ENCODE measurements at regions not wholly inside any gene's neighbourhood (a gene's known extent, or its start where the extent isn't known, plus 50 kb on each side); places are given as distances from the start of the nearest gene placed in this dataset.

GRCh38 chr10:128217136-128217535 lies 90.9 kb upstream of the MKI67 start:
- Histone ChIP-seq H3K9me3 (ENCODE audit: control insufficient read depth in 1 of 2, insufficient read depth in 1 of 2, low read depth in 1 of 2, low read length in 2 of 2) (no peaks in the 10 kb centered on the region), H3K4me2 (ENCODE audit: low read length) (no peak overlapping the region), H3K4me1 (ENCODE audit: control insufficient read depth in 1 of 2, insufficient read depth in 2 of 2, low read length in 2 of 2) (peaks cover 1 to 4% of the 10 kb centered on the region in 2 experiments; a peak in 2 of 4 replicates), H3K36me3 (ENCODE audit: control insufficient read depth in 1 of 2, insufficient read depth in 2 of 2, low read length in 2 of 2) (no peaks in the 10 kb centered on the region), H4K20me1 (ENCODE audit: insufficient read depth) (no peaks in the 10 kb centered on the region), H3K9me2 (ENCODE audit: insufficient read depth) (no peaks in the 10 kb centered on the region), H3K9ac (ENCODE audit: low read length) (no peak overlapping the region), H3K27me3 (ENCODE audit: insufficient read depth, low read length) (0 out of 2 replicates have a peak, but pooled peaks cover 10% of the 10 kb centered on the region), H3K4me3 (replicated peaks in 1 of 2; ENCODE audit: low read depth in 1 of 2, low read length in 2 of 2) (no peak overlapping the region), H3K27ac (ENCODE audit: low read depth, low read length) (no peak overlapping the region), H3K79me2 (ENCODE audit: insufficient read depth, low read length) (no peaks in the 10 kb centered on the region), H2AFZ (ENCODE audit: low read depth, low read length, poor library complexity, severe bottlenecking) (no peak overlapping the region)
- no TSS peak for BruUV-seq (replicated peaks)
- CTCF ChIA-PET: no interaction called here
- TF ChIP-seq, protein P1, sequence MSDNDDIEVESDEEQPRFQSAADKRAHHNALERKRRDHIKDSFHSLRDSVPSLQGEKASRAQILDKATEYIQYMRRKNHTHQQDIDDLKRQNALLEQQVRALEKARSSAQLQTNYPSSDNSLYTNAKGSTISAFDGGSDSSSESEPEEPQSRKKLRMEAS (IDR thresholded peaks at IDR 0.05): no peak
- intact Hi-C loops (cut with micrococcal nuclease): no loop called here
- ATAC-seq: no peak
- RAD21 ChIA-PET (ENCODE audit: low non-redundant PET in 1 of 2, low total read pairs in 2 of 2, uncharacterized antibody in 2 of 2, unreplicated experiment in 2 of 2): no interaction called here
- DNase-seq (ENCODE audit: low read depth, low spot score): no peak
- POLR2A ChIA-PET: no interaction called here

DNA sequence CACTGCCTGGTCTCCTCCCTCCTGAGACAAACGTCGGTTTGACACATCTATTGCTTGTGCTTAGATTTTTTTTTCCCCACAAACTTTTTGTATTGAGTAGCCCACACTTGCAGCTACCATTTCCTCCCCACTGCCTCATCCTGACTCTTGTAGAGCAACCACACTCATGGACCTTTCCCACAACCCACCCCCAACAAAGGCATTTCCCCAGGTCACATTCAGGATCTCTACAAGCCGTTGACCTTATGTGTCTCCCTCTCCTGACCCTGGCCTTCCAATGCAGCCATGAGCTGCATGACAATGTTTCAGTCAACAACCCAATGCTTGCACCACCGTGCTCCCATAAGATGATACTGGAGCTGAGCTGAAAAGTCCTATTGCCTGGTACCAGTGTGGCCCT lies 91.9 kb upstream of the MKI67 start:
- no peak overlapping the region for H3K4me2 ChIP-seq (ENCODE audit: low read length)
- BruUV-seq (replicated peaks): no TSS peak
- CTCF ChIA-PET: no interaction called here

More for the DNA sequence above, 91.9 kb upstream of the MKI67 start:
- H3K9me3 ChIP-seq (ENCODE audit: control insufficient read depth in 1 of 2, insufficient read depth in 1 of 2, low read depth in 1 of 2, low read length in 2 of 2): no peaks in the 10 kb centered on the region
- no peaks in the 10 kb centered on the region for H3K9me2 ChIP-seq (ENCODE audit: insufficient read depth)
- no peak overlapping the region for H3K4me3 ChIP-seq (replicated peaks in 1 of 2; ENCODE audit: low read depth in 1 of 2, low read length in 2 of 2)
- no peak for ATAC-seq
- TF ChIP-seq SRF (IDR thresholded peaks at IDR 0.05; ENCODE audit: low read depth) (no peak), SIN3A (IDR thresholded peaks at IDR 0.05; ENCODE audit: low read depth) (no peak), YY1 (IDR thresholded peaks at IDR 0.05; ENCODE audit: extremely low read depth, insufficient replicate concordance, low read depth, low read length) (no peak), EZH2 (IDR thresholded peaks at IDR 0.05) (no peak), CEBPB (IDR thresholded peaks at IDR 0.05; ENCODE audit: low read depth) (no peak), FOSL1 (IDR thresholded peaks at IDR 0.05; ENCODE audit: low read depth) (no peak), ELF1 (IDR thresholded peaks at IDR 0.05; ENCODE audit: borderline replicate concordance, low read depth) (no peak), EGR1 (IDR thresholded peaks at IDR 0.05; ENCODE audit: low read depth) (no peak), RAD21 (IDR thresholded peaks at IDR 0.05; ENCODE audit: low read depth) (no peak), POLR2AphosphoS5 (IDR thresholded peaks at IDR 0.05; ENCODE audit: low read depth, low read length) (no peak)
- TF ChIP-seq, protein P2, sequence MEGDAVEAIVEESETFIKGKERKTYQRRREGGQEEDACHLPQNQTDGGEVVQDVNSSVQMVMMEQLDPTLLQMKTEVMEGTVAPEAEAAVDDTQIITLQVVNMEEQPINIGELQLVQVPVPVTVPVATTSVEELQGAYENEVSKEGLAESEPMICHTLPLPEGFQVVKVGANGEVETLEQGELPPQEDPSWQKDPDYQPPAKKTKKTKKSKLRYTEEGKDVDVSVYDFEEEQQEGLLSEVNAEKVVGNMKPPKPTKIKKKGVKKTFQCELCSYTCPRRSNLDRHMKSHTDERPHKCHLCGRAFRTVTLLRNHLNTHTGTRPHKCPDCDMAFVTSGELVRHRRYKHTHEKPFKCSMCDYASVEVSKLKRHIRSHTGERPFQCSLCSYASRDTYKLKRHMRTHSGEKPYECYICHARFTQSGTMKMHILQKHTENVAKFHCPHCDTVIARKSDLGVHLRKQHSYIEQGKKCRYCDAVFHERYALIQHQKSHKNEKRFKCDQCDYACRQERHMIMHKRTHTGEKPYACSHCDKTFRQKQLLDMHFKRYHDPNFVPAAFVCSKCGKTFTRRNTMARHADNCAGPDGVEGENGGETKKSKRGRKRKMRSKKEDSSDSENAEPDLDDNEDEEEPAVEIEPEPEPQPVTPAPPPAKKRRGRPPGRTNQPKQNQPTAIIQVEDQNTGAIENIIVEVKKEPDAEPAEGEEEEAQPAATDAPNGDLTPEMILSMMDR (IDR thresholded peaks at IDR 0.05 in 2 of 3, conservative IDR thresholded peaks at IDR 0.05 in 1 of 3; ENCODE audit: borderline replicate concordance in 1 of 3, insufficient read depth in 1 of 3, low read depth in 2 of 3, low read length in 2 of 3): no peak
- TF ChIP-seq, protein P3, sequence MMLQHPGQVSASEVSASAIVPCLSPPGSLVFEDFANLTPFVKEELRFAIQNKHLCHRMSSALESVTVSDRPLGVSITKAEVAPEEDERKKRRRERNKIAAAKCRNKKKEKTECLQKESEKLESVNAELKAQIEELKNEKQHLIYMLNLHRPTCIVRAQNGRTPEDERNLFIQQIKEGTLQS (IDR thresholded peaks at IDR 0.05): no peak
- TF ChIP-seq, protein P1 (IDR thresholded peaks at IDR 0.05): no peak
- intact Hi-C loops (cut with micrococcal nuclease): no loop called here
- H4K20me1 ChIP-seq (ENCODE audit: insufficient read depth): no peaks in the 10 kb centered on the region
- POLR2A ChIA-PET: no interaction called here
- H3K79me2 ChIP-seq (ENCODE audit: insufficient read depth, low read length): no peaks in the 10 kb centered on the region
- RAD21 ChIA-PET (ENCODE audit: low non-redundant PET in 1 of 2, low total read pairs in 2 of 2, uncharacterized antibody in 2 of 2, unreplicated experiment in 2 of 2): no interaction called here
- no peaks in the 10 kb centered on the region for H3K36me3 ChIP-seq (ENCODE audit: control insufficient read depth in 1 of 2, insufficient read depth in 2 of 2, low read length in 2 of 2)
- 0 out of 2 replicates have a peak, but pooled peaks cover 10% of the 10 kb centered on the region for H3K27me3 ChIP-seq (ENCODE audit: insufficient read depth, low read length)
- H3K4me1 ChIP-seq (ENCODE audit: control insufficient read depth in 1 of 2, insufficient read depth in 2 of 2, low read length in 2 of 2): no peaks in the 10 kb centered on the region
- no peak overlapping the region for H2AFZ ChIP-seq (ENCODE audit: low read depth, low read length, poor library complexity, severe bottlenecking)
- DNase-seq (ENCODE audit: low read depth, low spot score): no peak
- no peak overlapping the region for H3K27ac ChIP-seq (ENCODE audit: low read depth, low read length)
- no peak overlapping the region for H3K9ac ChIP-seq (ENCODE audit: low read length)
